ENCODE measurements at regions not wholly inside any gene's neighbourhood (a gene's known extent, or its start where the extent isn't known, plus 50 kb on each side); places are given as distances from the start of the nearest gene placed in this dataset.

DNA sequence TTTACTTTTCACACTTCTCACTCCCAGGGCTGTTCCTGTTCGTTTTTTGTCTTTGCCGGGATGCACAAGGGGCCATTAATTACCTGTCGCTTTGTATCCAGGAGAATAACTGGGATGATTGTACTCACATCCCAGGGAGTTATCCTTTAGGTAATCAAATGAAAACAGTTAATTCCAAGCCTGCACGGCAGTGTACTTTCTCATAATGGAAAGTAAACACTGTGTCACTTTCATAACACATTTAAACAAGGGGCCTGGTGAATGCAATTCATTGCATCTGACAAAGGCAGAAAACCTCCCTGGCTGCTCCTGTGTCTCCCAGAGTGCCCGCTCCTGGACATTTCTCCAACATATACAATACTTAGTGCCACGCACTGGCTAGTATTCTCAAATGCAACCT lies 138.7 kb upstream of the CELF2 start:
- intact Hi-C loops (cut with DNase I): no loop called here
- Histone ChIP-seq H3K9me3 (no peaks in the 10 kb centered on the region), H3K27me3 (no peaks in the 10 kb centered on the region), H3K27ac (peak overlapping the region in 1 of 4 donors; percentile 40), H3K4me3 (no peak overlapping the region), H3K36me3 (no peaks in the 10 kb centered on the region), H3K4me1 (peaks cover 0 to 13% (median 3%) of the 10 kb centered on the region in 4 donors)
- DNase-seq: no peak
- WGBS, 2 donors: 44 to 73% methylated on average over 6 of the region's 6 CpGs
- no peak for TF ChIP-seq EP300 (IDR thresholded peaks at IDR 0.05)
- no peak for TF ChIP-seq POLR2A (IDR thresholded peaks at IDR 0.05)
- TF ChIP-seq POLR2AphosphoS5 (IDR thresholded peaks at IDR 0.05): peak in 1 of 4 donors; percentile 27
- TF ChIP-seq, protein P1, sequence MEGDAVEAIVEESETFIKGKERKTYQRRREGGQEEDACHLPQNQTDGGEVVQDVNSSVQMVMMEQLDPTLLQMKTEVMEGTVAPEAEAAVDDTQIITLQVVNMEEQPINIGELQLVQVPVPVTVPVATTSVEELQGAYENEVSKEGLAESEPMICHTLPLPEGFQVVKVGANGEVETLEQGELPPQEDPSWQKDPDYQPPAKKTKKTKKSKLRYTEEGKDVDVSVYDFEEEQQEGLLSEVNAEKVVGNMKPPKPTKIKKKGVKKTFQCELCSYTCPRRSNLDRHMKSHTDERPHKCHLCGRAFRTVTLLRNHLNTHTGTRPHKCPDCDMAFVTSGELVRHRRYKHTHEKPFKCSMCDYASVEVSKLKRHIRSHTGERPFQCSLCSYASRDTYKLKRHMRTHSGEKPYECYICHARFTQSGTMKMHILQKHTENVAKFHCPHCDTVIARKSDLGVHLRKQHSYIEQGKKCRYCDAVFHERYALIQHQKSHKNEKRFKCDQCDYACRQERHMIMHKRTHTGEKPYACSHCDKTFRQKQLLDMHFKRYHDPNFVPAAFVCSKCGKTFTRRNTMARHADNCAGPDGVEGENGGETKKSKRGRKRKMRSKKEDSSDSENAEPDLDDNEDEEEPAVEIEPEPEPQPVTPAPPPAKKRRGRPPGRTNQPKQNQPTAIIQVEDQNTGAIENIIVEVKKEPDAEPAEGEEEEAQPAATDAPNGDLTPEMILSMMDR (IDR thresholded peaks at IDR 0.05): no peak

GRCh38 chr10:10881117-10881813 lies 136.4 kb upstream of the CELF2 start:
- Histone ChIP-seq H3K4me3 (no peak overlapping the region), H3K36me3 (no peaks in the 10 kb centered on the region), H3K27me3 (no peaks in the 10 kb centered on the region), H3K9me3 (peaks cover 0 to 1% (median 0%) of the 10 kb centered on the region in 4 donors), H3K27ac (no peak overlapping the region), H3K4me1 (peaks cover 0 to 13% (median 3%) of the 10 kb centered on the region in 4 donors)
- TF ChIP-seq POLR2AphosphoS5 (IDR thresholded peaks at IDR 0.05) (no peak), POLR2A (IDR thresholded peaks at IDR 0.05) (no peak), EP300 (IDR thresholded peaks at IDR 0.05) (no peak)
- TF ChIP-seq, protein P1 (IDR thresholded peaks at IDR 0.05): no peak
- no peak for DNase-seq
- intact Hi-C loops (cut with DNase I): no loop called here
- 86 to 94% methylated on average over 6 of the region's 6 CpGs for WGBS, 2 donors

DNA sequence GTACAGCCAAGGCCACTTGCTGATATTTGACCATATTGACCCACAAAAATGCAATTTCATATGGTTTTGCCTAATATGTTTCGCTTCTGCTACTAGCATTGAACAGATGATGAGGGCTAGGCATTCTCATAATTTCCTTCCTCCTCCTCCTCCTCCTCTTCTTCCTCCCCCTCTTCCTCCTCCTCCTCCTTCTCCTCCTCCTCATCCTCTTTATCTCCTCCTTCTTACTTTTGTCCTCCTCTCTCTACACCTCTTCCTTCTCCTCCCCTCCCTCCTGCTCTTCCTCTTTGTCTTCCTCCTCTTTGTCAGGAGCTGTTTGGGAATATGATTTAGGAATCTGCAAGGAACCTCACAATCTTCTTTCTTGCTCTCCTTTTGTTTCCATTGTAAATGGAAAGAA lies 133.9 kb upstream of the CELF2 start:
- DNase-seq: no peak
- intact Hi-C loops (cut with DNase I): no loop called here
- Histone ChIP-seq H3K27me3 (no peaks in the 10 kb centered on the region), H3K4me3 (no peak overlapping the region), H3K36me3 (no peaks in the 10 kb centered on the region), H3K9me3 (peaks cover 0 to 1% (median 0%) of the 10 kb centered on the region in 4 donors), H3K27ac (no peak overlapping the region), H3K4me1 (peaks cover 0 to 9% (median 5%) of the 10 kb centered on the region in 4 donors)
- no peak for TF ChIP-seq POLR2A (IDR thresholded peaks at IDR 0.05)
- TF ChIP-seq POLR2AphosphoS5 (IDR thresholded peaks at IDR 0.05): no peak
- TF ChIP-seq EP300 (IDR thresholded peaks at IDR 0.05): no peak
- TF ChIP-seq, protein P1 (IDR thresholded peaks at IDR 0.05): no peak
- WGBS, 2 donors: 81 to 92% methylated on average over 1 of the region's 1 CpG

DNA sequence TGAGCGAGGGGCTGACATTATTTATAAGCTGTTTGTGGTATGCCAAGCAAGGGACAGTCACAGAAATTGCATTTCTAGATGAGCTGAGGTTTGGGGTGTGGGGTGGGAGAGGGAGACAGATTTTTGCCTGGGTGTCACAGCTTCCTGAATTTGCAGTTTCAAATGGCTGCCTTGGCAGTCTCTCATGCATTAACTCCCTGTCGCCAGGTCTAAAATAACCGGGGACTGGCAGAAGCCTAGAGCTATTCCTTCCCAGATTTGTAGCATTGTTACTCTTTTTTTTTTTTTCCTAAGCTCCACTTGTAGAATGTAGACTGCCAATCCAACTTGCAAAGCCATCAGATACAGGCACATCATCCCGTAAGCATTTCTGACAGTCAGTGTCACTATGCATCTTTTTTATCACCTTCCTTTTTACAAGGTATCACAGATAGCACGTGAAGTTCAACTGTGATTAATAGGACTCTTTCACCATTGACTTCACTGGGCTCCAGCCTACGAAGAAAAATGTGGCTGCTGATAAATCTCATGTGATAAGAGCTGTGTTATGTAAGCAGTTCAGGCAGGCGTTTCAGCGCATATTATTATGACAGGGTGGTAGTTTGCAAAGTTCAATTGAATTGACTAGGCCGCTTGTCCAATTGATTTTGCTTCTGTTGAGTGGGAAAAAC lies 130.7 kb upstream of the CELF2 start:
- whole genome bisulfite sequencing, 2 donors: 80 to 81% methylated on average over 9 of the region's 9 CpGs

More for the DNA sequence above, 130.7 kb upstream of the CELF2 start:
- Histone ChIP-seq H3K27ac (no peak overlapping the region), H3K4me1 (peaks cover 0 to 13% (median 6%) of the 10 kb centered on the region in 4 donors), H3K9me3 (peaks cover 0 to 1% (median 0%) of the 10 kb centered on the region in 4 donors), H3K27me3 (no peaks in the 10 kb centered on the region), H3K4me3 (no peak overlapping the region), H3K36me3 (no peaks in the 10 kb centered on the region)
- intact Hi-C loops (cut with DNase I): no loop called here
- DNase-seq: no peak
- TF ChIP-seq POLR2A (IDR thresholded peaks at IDR 0.05) (no peak), POLR2AphosphoS5 (IDR thresholded peaks at IDR 0.05) (no peak), EP300 (IDR thresholded peaks at IDR 0.05) (no peak)
- TF ChIP-seq, protein P1 (IDR thresholded peaks at IDR 0.05): no peak
